Erythroblast (primary cell): ENCODE measurements at regions not wholly inside any gene's neighbourhood (a gene's known extent, or its start where the extent isn't known, plus 50 kb on each side); places are given as distances from the start of the nearest gene placed in this dataset.

Experiments used
- DNase-seq, 2 experiments: peaks; one replicate each; lab custom pipeline; 2025; lab: John Stamatoyannopoulos, UW
- GATA1 ChIP-seq: IDR thresholded peaks from 2 replicates; pipeline ENCODE4 v1.6.1; 2011; ENCODE audit warnings: low read depth, mild to moderate bottlenecking, control low read depth, low read length, moderate library complexity
- POLR2A ChIP-seq: IDR thresholded peaks from 2 replicates; pipeline ENCODE4 v1.6.1; 2011; ENCODE audit warnings: mild to moderate bottlenecking, low read length

GRCh38 chr11:100625041-100625440 lies 62.0 kb upstream of the ARHGAP42 start:
- TF ChIP-seq POLR2A (no peak), GATA1 (no peak)
- no peak for DNase-seq

DNA sequence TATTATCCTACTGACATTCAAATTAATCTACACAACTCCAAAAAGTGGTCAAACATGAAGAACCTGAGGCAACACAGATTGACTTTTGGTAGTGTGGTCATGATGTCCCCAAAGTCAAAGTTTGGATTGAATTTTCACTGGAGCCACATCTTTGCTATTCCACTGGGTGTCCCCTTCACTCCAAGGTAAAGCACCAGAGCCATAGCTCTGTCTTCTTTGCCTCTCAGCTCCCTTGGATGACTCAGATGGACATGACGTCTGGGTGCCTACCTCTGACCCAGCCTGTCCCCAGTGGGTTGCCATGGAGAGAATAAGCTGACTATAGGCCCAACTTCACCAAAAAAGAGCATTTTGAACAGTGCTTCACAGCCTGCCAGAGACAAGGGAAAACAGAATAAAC lies 57.4 kb upstream of the ARHGAP42 start:
- no peak for DNase-seq
- no peak for TF ChIP-seq GATA1

DNA sequence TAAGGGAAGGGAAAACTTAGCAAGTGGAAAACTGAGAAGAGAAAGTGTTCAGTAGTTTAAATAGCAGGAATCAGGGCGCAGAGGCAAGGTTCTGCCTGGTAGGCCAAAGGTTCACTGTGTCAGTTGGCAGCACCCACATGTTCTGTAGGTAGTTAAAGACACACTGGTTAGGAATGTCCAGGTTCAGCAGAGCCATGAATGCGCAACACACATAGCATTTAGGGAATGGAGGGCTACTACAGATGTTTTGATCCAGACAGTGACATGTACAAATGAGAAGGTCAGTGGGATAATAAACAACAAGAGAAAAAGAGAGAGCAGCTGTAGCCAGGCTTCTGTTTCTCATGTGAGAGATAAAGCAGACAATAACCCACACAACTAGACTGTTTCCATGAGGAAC lies 56.2 kb upstream of the ARHGAP42 start:
- TF ChIP-seq GATA1 (no peak), POLR2A (no peak)

GRCh38 chr11:100631316-100631715 lies 55.8 kb upstream of the ARHGAP42 start:
- no peak for TF ChIP-seq POLR2A
- no peak for TF ChIP-seq GATA1
- DNase-seq = no peak

More for the DNA sequence above, 56.2 kb upstream of the ARHGAP42 start:
- DNase-seq = no peak

GRCh38 chr11:100632941-100633452 lies 54.1 kb upstream of the ARHGAP42 start:
- no peak for DNase-seq
- TF ChIP-seq POLR2A (no peak), GATA1 (no peak)

- no peak for TF ChIP-seq POLR2A
- TF ChIP-seq GATA1 = no peak
- DNase-seq = no peak
Observed at GRCh38 chr11:100635194-100635593, 51.9 kb upstream of the ARHGAP42 start.

DNA sequence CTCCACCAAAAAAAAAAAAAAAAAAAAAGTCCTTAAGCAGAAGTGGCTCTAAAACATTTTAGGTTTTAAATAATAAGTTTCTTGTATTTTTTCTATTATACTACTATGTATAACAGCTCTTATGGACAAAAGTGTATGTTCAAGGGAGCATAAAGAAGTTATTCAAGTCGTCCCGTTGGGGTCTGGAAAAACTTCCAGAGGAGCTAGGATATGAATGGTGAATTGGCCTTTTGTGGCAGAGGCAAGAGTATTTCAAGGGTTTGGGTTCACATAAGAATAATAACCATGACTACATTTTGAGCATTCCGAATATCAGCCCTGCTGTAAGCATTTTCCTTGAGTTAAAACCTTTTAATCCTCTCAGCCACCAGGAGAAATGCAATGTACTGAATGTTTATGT lies 50.6 kb upstream of the ARHGAP42 start:
- no peak for DNase-seq
- no peak for TF ChIP-seq POLR2A
